ENCODE measurements at regions not wholly inside any gene's neighbourhood (a gene's known extent, or its start where the extent isn't known, plus 50 kb on each side); places are given as distances from the start of the nearest gene placed in this dataset.

DNA sequence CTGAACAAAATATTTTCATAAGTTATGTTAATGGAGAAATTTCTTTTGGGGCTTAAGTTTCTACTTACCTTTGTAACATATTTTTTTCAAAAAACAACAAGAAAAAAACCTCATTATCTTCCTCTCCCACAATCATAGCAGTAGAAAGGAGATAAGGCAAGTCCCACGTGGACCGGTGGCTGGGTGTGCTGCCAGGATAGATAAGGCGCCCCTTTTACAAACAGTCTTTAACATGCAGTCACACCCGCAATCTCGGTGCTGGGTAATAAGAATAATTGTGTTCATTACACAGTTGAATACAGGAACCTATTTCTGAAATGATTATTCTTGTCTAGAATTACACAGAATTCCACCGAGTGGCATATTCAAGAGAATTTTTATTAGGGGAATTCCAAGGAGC lies 1202.3 kb downstream of the UQCRFS1 start:
- no peaks in the 10 kb centered on the region for H3K27me3 Mint-ChIP-seq
- H3K36me3 Mint-ChIP-seq: no peaks in the 10 kb centered on the region
- no peaks in the 10 kb centered on the region for H3K27me3 ChIP-seq (ENCODE audit: insufficient read depth, low read length)
- H3K9me3 Mint-ChIP-seq: peaks cover 0 to 12% (median 6%) of the 10 kb centered on the region in 8 donors
- no peaks in the 10 kb centered on the region for H3K4me1 ChIP-seq (ENCODE audit: insufficient read depth, low read length)
- intact Hi-C loops (cut with micrococcal nuclease): no loop called here
- no peaks in the 10 kb centered on the region for H3K36me3 ChIP-seq (ENCODE audit: insufficient read depth, low read length)
- H3K27ac Mint-ChIP-seq: no peak overlapping the region
- peaks cover 0 to 2% of the 10 kb centered on the region in 2 donors for H3K9me3 ChIP-seq (ENCODE audit: control insufficient read depth in 1 of 2, low read length in 2 of 2)
- H3K27ac ChIP-seq (ENCODE audit: low read depth, low read length): no peak overlapping the region
- ChIA-PET POLR2A (ENCODE audit: partially characterized antibody) (no interaction called here), CTCF (ENCODE audit: partially characterized antibody) (no interaction called here)
- no peaks in the 10 kb centered on the region for H3K4me1 Mint-ChIP-seq
- no peak overlapping the region for H3K4me3 ChIP-seq (ENCODE audit: low read length in 2 of 2)
- H3K4me3 Mint-ChIP-seq: no peak overlapping the region
- DNase-seq: no peak

DNA sequence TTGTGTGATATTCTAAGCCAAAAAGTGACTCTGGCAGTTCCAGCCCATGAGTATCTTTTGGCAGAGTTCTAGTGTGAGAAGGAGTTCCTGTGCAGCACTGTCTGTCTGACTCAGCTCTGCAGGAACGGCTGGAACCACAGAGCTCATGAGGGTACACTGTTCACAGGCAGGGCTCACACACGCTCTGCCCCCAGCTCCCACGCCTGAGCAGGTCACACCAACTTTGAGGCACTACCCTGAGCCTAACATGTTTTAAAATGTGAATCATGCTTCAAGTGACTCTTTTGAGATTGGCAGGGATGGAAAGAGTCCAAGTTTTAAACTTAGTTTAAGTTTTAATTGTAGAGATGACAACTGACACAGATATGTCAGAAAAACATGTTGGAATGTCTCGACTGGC lies 1203.3 kb downstream of the UQCRFS1 start:
- DNase-seq: no peak
- Histone ChIP-seq H3K36me3 (ENCODE audit: insufficient read depth, low read length) (no peaks in the 10 kb centered on the region), H3K4me3 (ENCODE audit: low read length in 2 of 2) (no peak overlapping the region), H3K4me1 (ENCODE audit: insufficient read depth, low read length) (no peaks in the 10 kb centered on the region), H3K27me3 (ENCODE audit: insufficient read depth, low read length) (no peaks in the 10 kb centered on the region), H3K9me3 (ENCODE audit: control insufficient read depth in 1 of 2, low read length in 2 of 2) (peaks cover 0 to 2% of the 10 kb centered on the region in 2 donors), H3K27ac (ENCODE audit: low read depth, low read length) (no peak overlapping the region)
- intact Hi-C loops (cut with micrococcal nuclease): no loop called here
- H3K4me1 Mint-ChIP-seq: no peaks in the 10 kb centered on the region
- no peaks in the 10 kb centered on the region for H3K36me3 Mint-ChIP-seq
- peaks cover 0 to 11% (median 6%) of the 10 kb centered on the region in 8 donors for H3K9me3 Mint-ChIP-seq
- no peaks in the 10 kb centered on the region for H3K27me3 Mint-ChIP-seq
- no peak overlapping the region for H3K4me3 Mint-ChIP-seq
- ChIA-PET POLR2A (ENCODE audit: partially characterized antibody) (no interaction called here), CTCF (ENCODE audit: partially characterized antibody) (no interaction called here)
- H3K27ac Mint-ChIP-seq: no peak overlapping the region

DNA sequence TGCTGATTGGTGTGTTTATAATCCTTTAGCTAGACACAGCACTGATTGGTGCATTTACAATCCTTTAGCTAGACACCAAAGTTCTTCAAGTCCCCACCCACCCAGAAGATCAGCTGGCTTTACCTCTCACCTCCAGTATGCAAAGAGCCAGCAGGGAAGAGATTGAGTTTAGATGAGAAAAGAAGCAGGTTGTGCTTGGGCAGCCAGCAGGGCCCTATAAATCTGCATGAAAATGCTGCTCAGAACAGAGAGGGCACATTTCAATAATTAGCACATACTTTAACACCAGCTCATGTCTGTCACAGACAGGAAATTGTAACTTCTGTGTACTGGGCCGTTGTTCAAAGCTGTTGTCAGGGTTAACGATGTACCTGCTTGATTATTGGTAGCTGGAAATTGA lies 1204.3 kb downstream of the UQCRFS1 start:
- Histone ChIP-seq H3K9me3 (ENCODE audit: control insufficient read depth in 1 of 2, low read length in 2 of 2) (peaks cover 0 to 2% of the 10 kb centered on the region in 2 donors), H3K4me3 (ENCODE audit: low read length in 2 of 2) (no peak overlapping the region), H3K27me3 (ENCODE audit: insufficient read depth, low read length) (no peaks in the 10 kb centered on the region), H3K36me3 (ENCODE audit: insufficient read depth, low read length) (no peaks in the 10 kb centered on the region), H3K27ac (ENCODE audit: low read depth, low read length) (no peak overlapping the region), H3K4me1 (ENCODE audit: insufficient read depth, low read length) (no peaks in the 10 kb centered on the region)
- Mint-ChIP-seq H3K27ac (no peak overlapping the region), H3K9me3 (peaks cover 0 to 11% (median 6%) of the 10 kb centered on the region in 8 donors), H3K27me3 (no peaks in the 10 kb centered on the region), H3K4me3 (no peak overlapping the region), H3K4me1 (no peaks in the 10 kb centered on the region), H3K36me3 (no peaks in the 10 kb centered on the region)
- intact Hi-C loops (cut with micrococcal nuclease): no loop called here
- no peak for DNase-seq
- POLR2A ChIA-PET (ENCODE audit: partially characterized antibody): no interaction called here
- CTCF ChIA-PET (ENCODE audit: partially characterized antibody): no interaction called here

DNA sequence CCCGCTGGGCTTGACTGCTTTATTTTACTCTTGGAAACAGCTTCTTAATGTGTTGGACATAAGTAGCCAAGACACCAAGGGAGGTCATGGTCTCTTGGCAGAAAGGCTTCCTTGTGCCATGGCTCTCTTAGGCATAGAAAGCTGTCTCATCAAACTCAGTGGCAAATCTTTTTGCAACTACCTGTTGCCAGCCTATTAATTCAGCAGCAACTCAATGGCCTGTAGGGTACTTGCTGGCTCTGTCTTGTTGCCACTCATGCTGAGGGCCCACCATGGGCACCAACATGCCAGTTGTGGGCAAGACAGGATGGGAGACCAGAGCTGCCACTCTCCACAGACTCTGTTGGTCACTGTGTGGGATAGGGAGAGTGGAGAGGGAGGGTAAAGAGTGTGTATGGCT lies 1209.4 kb downstream of the UQCRFS1 start:
- H3K4me3 ChIP-seq (ENCODE audit: low read length in 2 of 2): no peak overlapping the region
- H3K27ac ChIP-seq (ENCODE audit: low read depth, low read length): no peak overlapping the region
- CTCF ChIA-PET (ENCODE audit: partially characterized antibody): no interaction called here
- Mint-ChIP-seq H3K4me1 (no peaks in the 10 kb centered on the region), H3K9me3 (peaks cover 0 to 11% (median 5%) of the 10 kb centered on the region in 8 donors), H3K4me3 (no peak overlapping the region), H3K36me3 (no peaks in the 10 kb centered on the region), H3K27ac (no peak overlapping the region), H3K27me3 (no peaks in the 10 kb centered on the region)
- H3K4me1 ChIP-seq (ENCODE audit: insufficient read depth, low read length): no peaks in the 10 kb centered on the region
- no peak for DNase-seq
- POLR2A ChIA-PET (ENCODE audit: partially characterized antibody): no interaction called here
- H3K36me3 ChIP-seq (ENCODE audit: insufficient read depth, low read length): no peaks in the 10 kb centered on the region
- H3K9me3 ChIP-seq (ENCODE audit: control insufficient read depth in 1 of 2, low read length in 2 of 2): peaks cover 0 to 2% of the 10 kb centered on the region in 2 donors
- intact Hi-C loops (cut with micrococcal nuclease): no loop called here
- H3K27me3 ChIP-seq (ENCODE audit: insufficient read depth, low read length): no peaks in the 10 kb centered on the region

DNA sequence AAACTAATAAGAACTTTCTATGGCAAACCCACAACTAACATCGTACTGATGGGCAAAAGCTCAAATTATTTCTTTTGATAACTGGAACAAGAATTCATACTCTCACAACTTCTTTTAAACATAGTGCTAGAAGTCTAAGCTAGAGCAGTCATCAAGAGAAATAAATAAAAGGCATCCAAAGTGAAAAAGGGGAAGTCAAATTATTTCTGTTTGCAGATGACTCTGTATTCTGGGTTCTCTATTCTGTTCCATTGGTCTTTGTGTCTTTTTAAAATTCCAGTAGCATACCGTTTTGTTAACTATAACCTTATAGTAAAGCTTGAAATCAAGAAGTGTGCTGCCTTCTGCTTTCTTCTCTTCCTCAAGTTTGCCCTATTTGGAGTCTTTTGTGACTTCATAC lies 1215.9 kb downstream of the UQCRFS1 start:
- POLR2A ChIA-PET (ENCODE audit: partially characterized antibody): no interaction called here

DNA sequence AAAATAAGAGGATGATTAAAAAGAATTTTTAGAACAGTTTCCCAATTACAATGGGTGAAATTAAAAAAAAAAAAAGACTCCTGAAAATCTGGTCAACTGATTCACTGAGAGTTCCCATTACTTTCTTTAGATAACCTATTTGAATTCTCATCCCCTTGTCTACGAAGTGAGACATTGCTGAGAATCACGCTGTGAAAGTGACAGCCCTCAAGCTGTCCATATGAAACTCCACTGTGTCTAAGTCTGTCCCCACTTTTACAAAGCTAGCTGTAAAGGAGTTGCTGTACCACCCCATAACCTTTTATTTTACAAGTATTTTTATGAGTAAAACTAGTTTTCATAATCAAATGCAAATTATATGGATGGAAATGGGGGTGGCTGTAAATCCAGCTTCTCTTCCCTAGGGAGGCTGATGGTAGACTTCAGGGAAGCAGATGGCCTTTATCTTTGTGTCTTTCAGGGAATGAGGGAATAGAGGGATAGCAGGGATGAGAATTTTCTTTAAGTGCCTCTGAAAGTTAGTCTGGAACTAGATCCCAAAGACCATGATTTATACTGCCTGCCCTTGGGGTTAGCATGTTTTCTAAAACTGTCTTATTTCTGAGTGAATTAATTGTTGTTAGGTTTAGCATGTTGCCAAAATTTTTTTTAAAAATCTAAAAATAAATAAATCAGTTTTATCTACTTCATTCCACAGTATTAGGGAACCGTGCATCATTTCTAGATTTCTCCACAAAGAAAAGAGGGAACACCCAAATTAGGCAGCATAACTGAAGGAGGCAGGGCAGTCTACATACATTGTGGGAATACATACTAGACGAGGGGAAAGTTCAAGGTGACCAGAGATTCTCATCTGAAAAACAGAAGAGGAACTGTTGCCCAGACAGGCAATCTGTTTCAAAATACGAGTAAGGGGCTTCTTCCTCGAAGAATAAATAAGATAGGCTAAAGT lies 1219.1 kb downstream of the UQCRFS1 start:
- H3K4me3 Mint-ChIP-seq: no peak overlapping the region
- H3K4me1 Mint-ChIP-seq: no peaks in the 10 kb centered on the region

More for the DNA sequence above, 1215.9 kb downstream of the UQCRFS1 start:
- peaks cover 0 to 5% (median 3%) of the 10 kb centered on the region in 8 donors for H3K9me3 Mint-ChIP-seq
- H3K27ac Mint-ChIP-seq: no peak overlapping the region
- Histone ChIP-seq H3K27ac (ENCODE audit: low read depth, low read length) (no peak overlapping the region), H3K27me3 (ENCODE audit: insufficient read depth, low read length) (no peaks in the 10 kb centered on the region), H3K4me1 (ENCODE audit: insufficient read depth, low read length) (no peaks in the 10 kb centered on the region), H3K9me3 (ENCODE audit: control insufficient read depth in 1 of 2, low read length in 2 of 2) (no peaks in the 10 kb centered on the region), H3K36me3 (ENCODE audit: insufficient read depth, low read length) (no peaks in the 10 kb centered on the region), H3K4me3 (ENCODE audit: low read length in 2 of 2) (no peak overlapping the region)
- H3K4me3 Mint-ChIP-seq: no peak overlapping the region
- H3K36me3 Mint-ChIP-seq: no peaks in the 10 kb centered on the region
- H3K27me3 Mint-ChIP-seq: no peaks in the 10 kb centered on the region
- intact Hi-C loops (cut with micrococcal nuclease): no loop called here
- no peak for DNase-seq
- no peaks in the 10 kb centered on the region for H3K4me1 Mint-ChIP-seq
- CTCF ChIA-PET (ENCODE audit: partially characterized antibody): no interaction called here

DNA sequence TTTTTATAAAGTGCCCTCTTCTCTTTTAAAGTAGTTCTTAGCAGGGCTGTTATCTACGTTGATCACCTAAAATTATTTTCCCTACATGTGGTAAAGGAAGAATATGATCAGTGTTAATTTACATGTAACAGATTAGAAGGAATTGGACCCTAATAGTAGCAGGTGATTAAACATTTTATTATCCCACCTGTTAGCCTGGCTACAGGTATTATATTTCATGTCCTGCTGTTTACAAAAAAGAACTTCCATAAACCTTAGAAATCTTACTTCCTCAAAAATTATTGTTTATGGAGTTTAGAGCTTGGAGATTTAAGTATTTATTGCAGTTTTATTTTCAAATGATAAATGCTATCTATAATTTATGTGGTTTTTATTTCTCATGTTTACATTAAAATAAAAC lies 1226.7 kb downstream of the UQCRFS1 start:
- Mint-ChIP-seq H3K4me3 (no peak overlapping the region), H3K27me3 (no peaks in the 10 kb centered on the region), H3K36me3 (no peaks in the 10 kb centered on the region), H3K4me1 (no peaks in the 10 kb centered on the region), H3K27ac (no peak overlapping the region), H3K9me3 (no peaks in the 10 kb centered on the region)
- ChIA-PET CTCF (ENCODE audit: partially characterized antibody) (no interaction called here), POLR2A (ENCODE audit: partially characterized antibody) (no interaction called here)
- H3K4me1 ChIP-seq (ENCODE audit: insufficient read depth, low read length): no peaks in the 10 kb centered on the region
- H3K36me3 ChIP-seq (ENCODE audit: insufficient read depth, low read length): no peaks in the 10 kb centered on the region
- intact Hi-C loops (cut with micrococcal nuclease): no loop called here
- no peak for DNase-seq
- no peak overlapping the region for H3K4me3 ChIP-seq (ENCODE audit: low read length in 2 of 2)
- H3K27me3 ChIP-seq (ENCODE audit: insufficient read depth, low read length): no peaks in the 10 kb centered on the region
- H3K27ac ChIP-seq (ENCODE audit: low read depth, low read length): no peak overlapping the region
- no peaks in the 10 kb centered on the region for H3K9me3 ChIP-seq (ENCODE audit: control insufficient read depth in 1 of 2, low read length in 2 of 2)

More for the DNA sequence above, 1219.1 kb downstream of the UQCRFS1 start:
- Mint-ChIP-seq H3K36me3 (no peaks in the 10 kb centered on the region), H3K27ac (no peak overlapping the region), H3K9me3 (peaks cover 0 to 2% (median 0%) of the 10 kb centered on the region in 8 donors), H3K27me3 (no peaks in the 10 kb centered on the region)
- Histone ChIP-seq H3K36me3 (ENCODE audit: insufficient read depth, low read length) (no peaks in the 10 kb centered on the region), H3K4me1 (ENCODE audit: insufficient read depth, low read length) (no peaks in the 10 kb centered on the region), H3K27me3 (ENCODE audit: insufficient read depth, low read length) (no peaks in the 10 kb centered on the region), H3K4me3 (ENCODE audit: low read length in 2 of 2) (no peak overlapping the region), H3K27ac (ENCODE audit: low read depth, low read length) (no peak overlapping the region), H3K9me3 (ENCODE audit: control insufficient read depth in 1 of 2, low read length in 2 of 2) (no peaks in the 10 kb centered on the region)
- ChIA-PET POLR2A (ENCODE audit: partially characterized antibody) (no interaction called here), CTCF (ENCODE audit: partially characterized antibody) (no interaction called here)
- intact Hi-C loops (cut with micrococcal nuclease): no loop called here
- no peak for DNase-seq
